HT1080 (cell line): ENCODE measurements at regions not wholly inside any gene's neighbourhood (a gene's known extent, or its start where the extent isn't known, plus 50 kb on each side); places are given as distances from the start of the nearest gene placed in this dataset.
A peak's percentile ranks its signal among the peaks of the same experiment; 100 is the strongest.

Experiments
- DNase-seq: peaks from one replicate; pipeline ENCODE4 v3.0.0-alpha.2; 2015; ENCODE audit warnings: low read depth

DNA sequence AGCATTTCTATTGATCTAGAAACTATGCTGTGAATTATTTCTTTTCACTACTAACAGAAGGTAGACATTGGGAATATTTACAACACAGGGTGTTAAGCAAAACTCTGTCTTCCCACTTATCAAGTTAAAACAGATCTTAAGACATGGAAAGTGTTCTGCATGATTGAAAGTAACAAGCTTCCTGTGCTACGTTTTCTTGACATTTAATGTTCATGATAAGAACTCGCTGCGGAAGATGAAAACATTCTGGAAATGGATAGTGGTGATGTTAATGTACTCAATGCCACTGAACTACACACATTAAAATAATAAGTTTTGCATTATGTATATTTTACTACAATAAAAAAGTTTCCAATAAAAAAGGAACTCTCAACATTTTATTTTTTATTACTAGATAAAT is 74.4 kb upstream of the SCN7A start:
- no peak for DNase-seq

DNA sequence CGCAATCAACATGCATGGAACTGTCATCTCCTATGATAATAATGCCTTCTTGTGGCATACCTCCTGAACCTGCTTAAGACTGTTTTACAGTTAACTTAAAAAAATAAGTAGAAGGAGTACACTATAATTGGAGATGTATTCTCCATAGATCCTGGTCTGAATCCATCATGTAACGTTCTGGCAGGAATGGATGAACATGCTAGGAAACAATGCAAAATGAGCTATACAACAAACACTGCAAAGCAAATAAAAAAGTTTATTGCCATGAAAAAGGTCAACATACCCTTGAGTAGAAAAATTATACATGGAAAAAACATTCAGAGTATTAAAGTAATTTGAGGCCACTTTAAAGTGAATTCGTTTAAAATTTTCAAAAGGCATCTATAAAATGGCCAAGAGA is 71.5 kb upstream of the SCN7A start:
- DNase-seq: no peak

DNA sequence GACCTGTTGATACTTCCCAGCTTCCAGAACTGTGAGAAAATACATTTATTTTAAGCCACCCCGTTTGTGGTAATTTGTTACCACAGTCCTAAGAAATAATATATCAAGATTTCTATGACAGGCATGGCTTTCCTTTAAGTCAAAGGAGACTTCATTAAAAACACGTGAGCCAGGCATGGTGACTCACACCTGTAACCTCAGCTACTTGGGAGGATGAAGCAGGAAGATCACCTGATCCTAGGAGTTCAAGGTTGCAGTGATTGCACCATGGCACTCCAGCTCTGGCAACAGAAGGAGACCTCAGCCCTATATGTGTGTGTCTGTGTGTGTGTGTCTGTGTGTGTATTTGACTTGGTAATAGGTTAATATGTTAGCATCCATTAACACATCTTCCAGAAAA is 69.8 kb upstream of the SCN7A start:
- DNase-seq: peak; percentile 58

DNA sequence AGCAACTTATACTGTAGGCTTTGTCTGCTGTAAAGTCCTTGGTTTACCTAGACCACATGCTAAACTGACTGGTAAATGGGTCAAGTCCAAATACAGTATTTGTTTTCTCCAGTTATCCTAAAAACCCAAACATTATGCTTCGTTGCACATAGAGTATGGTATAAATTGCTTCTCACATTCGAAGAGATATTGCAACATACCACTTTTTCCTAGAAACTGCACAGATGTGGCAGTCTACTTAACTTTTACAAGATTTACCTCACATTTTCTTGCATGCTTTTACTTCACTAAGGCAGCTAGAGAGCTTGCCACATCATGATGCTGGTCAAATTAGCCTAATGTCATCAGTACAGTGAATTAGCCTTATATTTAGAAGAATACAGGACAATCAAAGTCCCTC is 66.0 kb upstream of the SCN7A start:
- DNase-seq: no peak

DNA sequence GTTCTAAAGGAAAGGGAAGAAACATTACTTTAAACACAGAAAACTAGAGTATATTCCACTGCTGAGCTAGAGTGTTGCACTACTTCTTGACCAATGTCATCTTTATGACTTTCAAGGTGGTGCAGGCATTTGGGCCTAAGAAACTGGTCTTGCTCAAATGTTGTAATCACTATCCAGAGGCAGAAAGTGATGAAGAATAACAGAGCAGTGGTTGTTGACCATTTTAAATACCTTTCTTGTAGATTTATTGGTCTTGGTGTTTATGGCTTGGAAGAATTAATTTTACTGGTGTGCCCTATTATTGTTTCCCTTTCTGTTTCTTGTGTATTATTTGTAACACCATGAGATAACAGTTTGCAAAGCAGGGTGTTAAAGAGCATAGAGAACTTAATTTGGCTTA is 56.9 kb upstream of the SCN7A start:
- DNase-seq: no peak

DNA sequence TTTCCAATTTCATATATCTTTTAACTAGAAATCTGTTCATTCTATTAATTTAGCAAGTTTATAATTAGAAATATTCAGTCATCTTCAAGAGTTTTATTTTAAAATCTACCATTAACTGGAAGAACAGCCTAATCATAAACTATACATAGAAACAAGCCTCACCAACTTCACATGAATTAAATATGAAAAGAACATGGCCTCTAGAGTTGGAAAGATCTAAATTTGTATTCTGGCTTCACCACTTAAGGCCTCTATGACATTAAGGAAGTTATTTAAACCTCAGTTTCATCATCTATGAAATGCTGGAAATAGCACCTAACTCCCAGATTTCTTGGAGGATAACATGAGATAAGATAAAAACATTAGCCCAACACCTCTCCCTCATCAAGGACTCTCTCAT is 51.4 kb upstream of the SCN7A start:
- DNase-seq: no peak
